Stimulated activated naive CD8-positive, alpha-beta T cell treated with anti-CD3 and anti-CD28 coated beads, Interleukin-15, amount 100 ng/mL, for 72 hours (primary cell): ENCODE measurements at regions not wholly inside any gene's neighbourhood (a gene's known extent, or its start where the extent isn't known, plus 50 kb on each side); places are given as distances from the start of the nearest gene placed in this dataset.

Experiments
- ATAC-seq: fragments of 150-1000 bp; cut with Tn5 transposase; 2 replicates; pipeline ENCODE4 v1.10.0; 2021; ENCODE audit warnings: mild to moderate bottlenecking, moderate library complexity
- DNase-seq, 2 donors: peaks; one replicate each; pipeline ENCODE4 v3.0.0; 2021 to 2022
- H3K27ac Mint-ChIP-seq, 2 donors: one replicate each; pipeline ENCODE4 v1.8.0; 2022; ENCODE audit warnings: mild to moderate bottlenecking in 2 of 2, mixed read lengths in 2 of 2, moderate library complexity in 2 of 2
- H3K27me3 Mint-ChIP-seq: one replicate; pipeline ENCODE4 v1.8.0; 2022; ENCODE audit warnings: mixed read lengths
- H3K4me1 Mint-ChIP-seq: one replicate; pipeline ENCODE4 v1.8.0; 2022; ENCODE audit warnings: mild to moderate bottlenecking, mixed read lengths
- H3K4me3 Mint-ChIP-seq, 2 donors: one replicate each; pipeline ENCODE4 v1.8.0; 2022; ENCODE audit warnings: mild to moderate bottlenecking in 2 of 2, mixed read lengths in 2 of 2, moderate library complexity in 1 of 2
- H3K9me3 Mint-ChIP-seq, 2 donors: one replicate each; pipeline ENCODE4 v1.8.0; 2022; ENCODE audit warnings: mixed read lengths in 2 of 2

DNA sequence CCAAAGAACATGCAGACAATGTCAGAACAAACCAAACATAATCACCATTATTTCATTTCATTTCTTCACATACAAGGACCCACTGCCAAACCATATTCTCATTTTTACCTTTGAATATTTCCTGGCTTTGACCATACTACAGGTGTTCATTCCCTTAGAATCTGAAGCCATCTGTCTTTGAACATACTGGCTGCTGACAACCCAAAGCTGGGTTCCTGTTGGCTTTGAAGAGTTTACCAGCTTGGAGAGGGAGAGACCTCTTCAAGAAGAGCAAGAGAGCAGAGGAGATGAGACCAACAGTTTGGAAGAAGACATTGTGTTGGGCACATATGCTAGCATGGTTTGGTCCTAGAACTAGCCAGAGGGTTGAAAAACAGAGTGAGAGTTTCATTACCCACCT is 145.6 kb upstream of the KCNIP4 start:
- Mint-ChIP-seq H3K4me1 (peaks cover 6% of the 10 kb centered on the region), H3K27me3 (no peaks in the 10 kb centered on the region), H3K4me3 (no peak overlapping the region), H3K9me3 (no peaks in the 10 kb centered on the region), H3K27ac (no peak overlapping the region)
- ATAC-seq: no peak
- no peak for DNase-seq

DNA sequence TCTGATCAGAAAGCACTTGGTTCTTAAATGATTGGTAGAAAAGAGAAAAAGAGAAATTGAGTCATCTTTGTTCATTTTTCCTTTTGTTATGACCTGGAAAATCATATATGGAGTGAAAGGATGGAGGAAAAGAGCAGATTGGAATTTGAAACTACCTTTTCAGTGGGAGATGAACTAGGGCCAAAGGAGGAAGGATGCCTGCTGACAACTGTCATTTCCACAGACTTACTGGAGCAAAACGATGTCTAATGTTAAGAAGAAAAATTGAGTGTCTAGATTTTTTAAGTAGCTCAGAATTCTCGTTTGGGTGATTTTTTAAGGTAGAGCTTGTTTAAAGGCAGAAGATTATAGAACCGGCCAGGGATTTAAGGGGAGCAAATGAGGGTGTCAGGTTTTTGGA is 144.6 kb upstream of the KCNIP4 start:
- DNase-seq (no peak), ATAC-seq (no peak)
- H3K9me3 Mint-ChIP-seq: no peaks in the 10 kb centered on the region
- no peaks in the 10 kb centered on the region for H3K27me3 Mint-ChIP-seq
- no peaks in the 10 kb centered on the region for H3K4me1 Mint-ChIP-seq
- no peak overlapping the region for H3K4me3 Mint-ChIP-seq
- H3K27ac Mint-ChIP-seq: no peak overlapping the region

DNA sequence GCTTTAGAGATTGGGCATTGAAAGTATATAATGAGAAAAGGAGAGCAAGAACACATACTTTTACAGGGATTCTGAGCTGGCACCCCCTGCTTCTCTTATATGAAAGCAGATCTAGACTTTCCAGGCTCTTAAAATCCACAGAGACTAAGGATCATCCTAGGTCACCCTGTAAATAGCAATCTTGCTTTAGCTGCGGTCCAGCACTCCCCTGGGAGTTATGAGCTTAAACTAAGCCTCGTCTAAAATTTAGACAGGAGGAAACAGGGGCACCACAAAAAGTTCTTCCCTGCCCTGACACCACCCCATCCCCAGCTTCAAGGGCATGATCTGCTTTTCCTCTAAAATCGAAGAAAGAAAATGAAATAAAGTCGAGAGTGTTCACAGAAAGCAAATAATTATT is 143.3 kb upstream of the KCNIP4 start:
- Mint-ChIP-seq H3K4me1 (no peaks in the 10 kb centered on the region), H3K4me3 (no peak overlapping the region), H3K27ac (no peak overlapping the region), H3K9me3 (no peaks in the 10 kb centered on the region), H3K27me3 (no peaks in the 10 kb centered on the region)
- ATAC-seq: no peak
- no peak for DNase-seq

DNA sequence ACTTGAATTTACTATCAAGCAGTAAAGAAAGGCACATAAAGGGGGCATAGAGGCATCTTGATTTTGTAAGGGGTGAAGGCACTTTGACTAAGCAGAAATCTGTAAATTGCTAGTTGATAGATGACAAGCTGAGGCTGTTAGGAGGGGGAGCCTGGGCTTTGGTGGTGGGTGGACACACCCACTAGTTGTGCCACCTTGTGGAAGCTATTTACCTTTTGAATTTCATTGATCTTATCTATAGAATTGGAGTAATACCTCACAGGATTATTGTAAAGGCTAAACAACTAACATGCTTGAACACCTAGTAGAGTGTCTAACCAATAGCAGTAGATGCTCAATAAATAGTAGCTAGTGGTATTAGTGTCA is 142.8 kb upstream of the KCNIP4 start:
- H3K9me3 Mint-ChIP-seq: peaks cover under 1 to 2% of the 10 kb centered on the region in 2 donors
- no peak overlapping the region for H3K27ac Mint-ChIP-seq
- no peak overlapping the region for H3K4me3 Mint-ChIP-seq
- H3K27me3 Mint-ChIP-seq: no peaks in the 10 kb centered on the region
- H3K4me1 Mint-ChIP-seq: no peaks in the 10 kb centered on the region
- DNase-seq (no peak), ATAC-seq (no peak)

DNA sequence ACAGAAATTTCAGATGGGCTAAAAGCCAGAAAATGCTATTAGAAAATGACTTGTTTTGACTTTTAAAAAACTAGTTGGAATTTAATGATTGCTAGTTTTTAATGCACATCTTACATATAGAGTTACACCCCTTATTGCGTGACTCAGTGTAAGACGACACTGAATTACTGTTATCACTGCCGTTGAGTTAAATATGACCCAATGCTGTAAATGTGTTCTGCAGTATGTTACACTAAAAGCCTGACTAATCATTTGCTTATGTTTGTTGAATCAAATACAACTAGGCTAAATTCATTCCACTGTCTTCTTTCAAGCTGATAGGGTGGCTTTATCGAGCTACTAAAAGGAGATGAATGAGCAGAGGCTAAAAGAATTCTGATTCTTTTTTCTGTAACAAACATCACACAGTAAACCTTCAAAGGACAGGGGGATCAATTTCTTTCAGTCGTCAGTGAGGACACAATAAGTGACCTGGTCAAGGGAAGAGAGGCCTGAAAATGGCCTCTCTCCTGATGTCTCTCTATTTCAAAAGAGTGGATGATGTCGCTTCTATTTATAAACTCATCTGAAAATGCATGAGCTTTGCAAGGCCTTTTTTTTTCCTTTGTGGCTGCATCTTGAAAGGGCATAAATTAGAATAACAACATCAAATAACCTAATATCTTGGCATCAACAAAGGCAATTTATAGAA is 142.2 kb upstream of the KCNIP4 start:
- ATAC-seq: no peak
- H3K27ac Mint-ChIP-seq: no peak overlapping the region
- no peak overlapping the region for H3K4me3 Mint-ChIP-seq
- H3K27me3 Mint-ChIP-seq: no peaks in the 10 kb centered on the region
- H3K9me3 Mint-ChIP-seq: peaks cover 6 to 7% of the 10 kb centered on the region in 2 donors
- H3K4me1 Mint-ChIP-seq: no peaks in the 10 kb centered on the region
- no peak for DNase-seq

DNA sequence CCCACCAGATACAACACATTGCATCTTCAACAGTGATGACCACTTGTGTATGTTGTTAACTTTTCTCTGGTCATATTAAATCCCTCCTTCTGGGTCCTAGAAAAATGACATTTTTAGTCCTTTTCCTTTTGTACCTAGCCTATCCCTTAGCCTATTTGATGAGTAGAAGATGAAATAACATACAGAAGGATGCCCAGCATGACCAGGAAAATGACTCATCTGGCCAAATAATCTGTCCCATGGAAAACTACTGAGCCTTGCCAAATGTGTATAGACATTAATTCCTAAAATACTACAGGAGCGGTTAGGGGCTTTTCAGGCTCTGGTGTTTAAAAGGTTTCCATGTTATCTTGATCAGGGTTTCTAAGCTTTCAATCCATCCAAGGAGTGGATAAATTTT is 129.0 kb upstream of the KCNIP4 start:
- ATAC-seq (no peak), DNase-seq (no peak)
- H3K4me3 Mint-ChIP-seq: no peak overlapping the region
- H3K27me3 Mint-ChIP-seq: no peaks in the 10 kb centered on the region
- peaks cover 16 to 44% of the 10 kb centered on the region in 2 donors for H3K9me3 Mint-ChIP-seq
- no peaks in the 10 kb centered on the region for H3K4me1 Mint-ChIP-seq
- no peak overlapping the region for H3K27ac Mint-ChIP-seq

DNA sequence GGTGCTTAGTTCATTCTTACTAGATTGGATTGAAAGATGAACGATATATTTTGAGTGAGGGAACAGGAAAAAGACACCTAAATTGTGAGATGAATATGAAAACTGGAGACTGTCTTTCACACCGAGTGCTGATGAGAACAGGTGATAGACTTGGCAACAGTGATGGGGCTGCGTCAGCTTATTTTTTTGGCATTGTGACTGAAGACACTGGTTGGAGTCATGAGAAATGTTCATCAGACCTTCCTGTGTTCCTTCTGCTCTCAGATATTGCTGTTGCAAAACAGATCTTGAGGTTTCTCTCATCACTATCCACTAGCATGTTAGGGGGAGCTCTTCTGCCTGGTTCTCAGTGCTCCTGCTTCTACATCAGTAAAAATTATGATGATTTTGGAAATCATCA is 124.2 kb upstream of the KCNIP4 start:
- no peak overlapping the region for H3K27ac Mint-ChIP-seq

DNA sequence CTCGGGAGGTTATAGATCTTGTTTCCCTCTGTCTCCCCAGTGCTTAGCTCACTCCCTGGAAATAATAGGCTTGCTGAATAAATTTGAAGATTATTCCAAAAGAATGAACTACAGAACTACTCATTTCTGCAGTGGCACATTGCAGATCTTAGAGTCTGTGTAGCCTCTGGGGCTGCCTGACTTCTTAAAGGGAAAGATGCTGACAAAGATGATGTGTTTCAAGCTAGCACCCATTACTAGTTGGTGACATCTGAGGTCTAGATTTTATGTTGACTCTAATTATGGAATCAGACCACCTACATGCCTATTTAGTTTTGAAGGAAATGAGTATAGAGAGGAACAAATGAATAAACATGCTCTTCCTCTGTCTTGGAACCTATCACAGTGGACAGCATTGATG is 123.7 kb upstream of the KCNIP4 start:
- no peak overlapping the region for H3K4me3 Mint-ChIP-seq
- H3K27me3 Mint-ChIP-seq: no peaks in the 10 kb centered on the region
- peak; percentile 76 for ATAC-seq
- DNase-seq: no peak
- peaks cover 15 to 29% of the 10 kb centered on the region in 2 donors for H3K9me3 Mint-ChIP-seq
- peaks cover 9% of the 10 kb centered on the region for H3K4me1 Mint-ChIP-seq
- H3K27ac Mint-ChIP-seq: no peak overlapping the region

More for the DNA sequence above, 124.2 kb upstream of the KCNIP4 start:
- ATAC-seq: no peak
- H3K9me3 Mint-ChIP-seq: peaks cover 18 to 34% of the 10 kb centered on the region in 2 donors
- H3K4me3 Mint-ChIP-seq: no peak overlapping the region
- no peak for DNase-seq
- no peaks in the 10 kb centered on the region for H3K27me3 Mint-ChIP-seq
- peaks cover 9% of the 10 kb centered on the region for H3K4me1 Mint-ChIP-seq

DNA sequence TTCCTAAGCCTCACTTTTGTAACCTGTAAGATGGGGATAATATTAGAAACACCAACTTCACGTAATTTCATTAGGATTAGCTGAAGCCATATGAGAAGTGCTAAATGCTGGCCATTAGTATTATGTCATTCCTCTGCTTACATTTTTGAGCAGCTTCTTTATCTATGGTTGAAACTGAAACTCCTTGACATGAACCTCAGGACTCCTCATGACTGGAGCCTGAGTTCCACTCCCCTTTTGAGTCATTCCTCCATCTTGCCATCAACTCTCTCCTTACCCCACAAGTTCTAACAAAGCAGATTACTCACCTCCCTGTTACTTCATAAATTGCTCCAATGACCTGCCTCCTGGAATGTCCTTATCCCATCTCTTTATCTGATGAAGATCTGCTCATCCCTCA is 123.2 kb upstream of the KCNIP4 start:
- peak; percentile 8 to 25 for DNase-seq
- peaks cover 11 to 26% of the 10 kb centered on the region in 2 donors for H3K9me3 Mint-ChIP-seq
- no peaks in the 10 kb centered on the region for H3K27me3 Mint-ChIP-seq
- peak; percentile 92 for ATAC-seq
- no peak overlapping the region for H3K27ac Mint-ChIP-seq
- H3K4me3 Mint-ChIP-seq: no peak overlapping the region
- H3K4me1 Mint-ChIP-seq: peaks cover 9% of the 10 kb centered on the region

DNA sequence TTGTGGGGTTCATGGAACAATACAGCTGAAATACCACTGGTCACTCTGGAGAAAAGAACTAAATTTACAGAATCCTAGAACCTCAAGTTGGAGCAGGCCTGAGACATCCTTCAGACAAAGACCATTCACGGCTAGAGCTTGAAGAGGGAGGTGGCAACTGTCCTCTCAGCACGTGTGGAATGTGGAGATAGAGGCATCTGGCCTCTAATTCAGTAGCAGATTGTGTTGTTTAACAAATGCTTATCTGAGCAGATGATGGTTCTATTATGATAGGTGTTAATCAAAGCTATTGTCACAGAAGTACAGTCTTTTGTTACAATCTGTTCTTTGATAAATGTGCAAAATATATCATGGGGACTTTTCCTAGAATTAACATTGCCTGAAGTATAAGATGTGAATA is 121.7 kb upstream of the KCNIP4 start:
- peaks cover 9% of the 10 kb centered on the region for H3K4me1 Mint-ChIP-seq
- no peak overlapping the region for H3K27ac Mint-ChIP-seq
- DNase-seq: no peak
- peaks cover 11 to 18% of the 10 kb centered on the region in 2 donors for H3K9me3 Mint-ChIP-seq
- H3K27me3 Mint-ChIP-seq: no peaks in the 10 kb centered on the region
- H3K4me3 Mint-ChIP-seq: no peak overlapping the region
- no peak for ATAC-seq

DNA sequence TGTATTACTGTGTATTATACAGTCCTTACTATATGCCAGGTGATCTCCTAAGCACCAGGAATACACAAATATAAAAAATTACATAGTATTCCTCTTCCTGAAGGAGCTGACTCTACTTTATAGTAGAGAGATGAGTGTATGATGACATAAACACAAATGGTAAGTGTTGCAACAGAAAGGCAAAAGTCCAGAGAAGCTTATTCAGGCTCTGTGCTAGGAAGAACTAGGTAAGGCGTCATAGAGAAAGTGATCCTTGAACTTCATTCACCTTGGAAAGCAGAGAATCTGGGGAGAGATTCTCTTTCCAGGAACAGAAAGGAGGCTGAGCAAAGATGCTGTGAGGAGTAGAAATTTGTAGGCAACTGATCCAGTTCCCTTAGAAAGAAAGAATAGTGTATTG is 115.0 kb upstream of the KCNIP4 start:
- Mint-ChIP-seq H3K4me3 (no peak overlapping the region), H3K4me1 (no peaks in the 10 kb centered on the region), H3K27me3 (no peaks in the 10 kb centered on the region), H3K9me3 (no peaks in the 10 kb centered on the region), H3K27ac (no peak overlapping the region)
- no peak for DNase-seq
- ATAC-seq: no peak

DNA sequence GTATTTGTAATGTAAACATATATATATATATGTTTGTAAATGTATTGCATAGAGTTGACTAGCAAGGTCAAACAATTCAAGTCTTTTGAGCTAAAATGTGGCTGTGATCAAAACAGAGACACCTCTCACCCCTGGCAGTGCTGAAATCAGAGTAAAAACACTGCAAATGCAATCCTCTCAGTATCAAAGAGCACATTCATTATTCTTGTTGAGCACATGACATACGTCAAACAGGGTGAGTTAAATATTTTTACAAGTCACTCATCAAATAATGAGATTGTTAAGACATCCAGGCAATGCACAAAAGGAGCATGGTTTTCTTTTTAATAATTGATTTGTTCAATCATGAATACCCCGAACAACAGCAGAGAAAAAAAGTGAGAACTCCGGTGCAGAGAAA is 114.1 kb upstream of the KCNIP4 start:
- no peak for ATAC-seq
- H3K4me3 Mint-ChIP-seq: no peak overlapping the region
- H3K9me3 Mint-ChIP-seq: peaks cover 7% of the 10 kb centered on the region in 2 donors
- no peaks in the 10 kb centered on the region for H3K27me3 Mint-ChIP-seq
- no peaks in the 10 kb centered on the region for H3K4me1 Mint-ChIP-seq
- H3K27ac Mint-ChIP-seq: no peak overlapping the region
- DNase-seq: no peak

DNA sequence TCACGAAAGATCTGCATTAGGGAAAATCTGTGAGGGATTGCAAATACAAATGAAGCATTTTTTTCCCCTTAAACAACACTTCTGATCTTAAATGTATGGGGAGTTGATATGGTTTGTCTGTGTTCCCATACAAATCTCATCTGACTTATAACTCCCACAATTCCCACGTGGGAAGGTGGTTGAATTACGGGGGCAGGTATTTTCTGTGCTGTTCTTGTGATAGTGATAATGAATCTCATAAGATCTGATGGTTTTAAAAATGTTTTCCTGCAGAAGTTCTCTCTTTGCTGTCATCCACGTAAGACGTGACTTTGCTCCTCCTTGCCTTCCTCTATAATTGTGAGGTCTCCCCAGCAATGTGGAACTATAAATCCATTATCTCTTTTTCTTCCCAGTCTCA is 107.4 kb upstream of the KCNIP4 start:
- H3K4me3 Mint-ChIP-seq: no peak overlapping the region
- peaks cover 8 to 15% of the 10 kb centered on the region in 2 donors for H3K9me3 Mint-ChIP-seq
- H3K27me3 Mint-ChIP-seq: no peaks in the 10 kb centered on the region
- H3K27ac Mint-ChIP-seq: no peak overlapping the region
- no peak for ATAC-seq
- no peak for DNase-seq
- no peaks in the 10 kb centered on the region for H3K4me1 Mint-ChIP-seq

DNA sequence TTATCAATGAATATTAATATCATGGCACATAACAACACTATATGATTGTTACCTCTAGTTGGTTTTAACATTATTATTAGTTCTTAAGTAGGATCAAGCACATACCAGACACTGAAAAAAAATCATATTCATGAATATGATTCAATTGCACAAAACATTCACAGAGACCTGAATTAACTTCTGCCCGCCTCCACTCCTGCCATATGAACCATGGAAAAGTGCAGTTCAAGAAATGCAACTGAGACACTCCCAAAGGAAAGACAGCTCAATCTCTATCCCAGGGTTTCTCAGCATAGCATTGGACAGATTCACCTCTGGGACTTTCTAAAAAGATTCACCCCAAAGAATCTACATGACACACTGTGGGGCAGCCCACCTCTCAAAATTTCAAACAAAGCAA is 103.5 kb upstream of the KCNIP4 start:
- Mint-ChIP-seq H3K27me3 (no peaks in the 10 kb centered on the region), H3K9me3 (peaks cover 9 to 10% of the 10 kb centered on the region in 2 donors), H3K4me3 (no peak overlapping the region), H3K27ac (no peak overlapping the region), H3K4me1 (no peaks in the 10 kb centered on the region)
- no peak for DNase-seq
- no peak for ATAC-seq

DNA sequence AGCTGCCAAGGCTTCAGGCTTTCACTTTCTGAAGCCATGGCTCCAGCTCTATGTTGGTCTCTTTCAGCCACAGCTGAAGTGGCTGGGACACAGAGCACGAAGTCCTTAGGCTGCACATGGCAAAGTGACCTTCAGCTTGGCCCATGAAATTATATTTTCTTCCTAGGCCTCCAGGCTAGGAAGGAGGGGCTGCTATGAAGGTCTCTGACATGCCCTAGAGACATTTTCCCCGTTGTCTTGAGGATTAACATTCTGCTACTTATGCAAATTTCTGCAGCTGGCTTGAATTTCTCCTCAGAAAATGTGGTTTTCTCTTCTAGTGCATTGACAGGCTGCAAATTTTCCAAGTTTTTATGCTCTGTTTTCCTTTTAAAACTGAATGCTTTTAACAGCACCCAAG is 99.8 kb upstream of the KCNIP4 start:
- Mint-ChIP-seq H3K27ac (peak overlapping the region in 1 of 2 donors; percentile 54), H3K9me3 (peaks cover 4 to 9% of the 10 kb centered on the region in 2 donors), H3K4me3 (no peak overlapping the region), H3K27me3 (no peaks in the 10 kb centered on the region), H3K4me1 (no peaks in the 10 kb centered on the region)
- ATAC-seq (no peak), DNase-seq (no peak)

DNA sequence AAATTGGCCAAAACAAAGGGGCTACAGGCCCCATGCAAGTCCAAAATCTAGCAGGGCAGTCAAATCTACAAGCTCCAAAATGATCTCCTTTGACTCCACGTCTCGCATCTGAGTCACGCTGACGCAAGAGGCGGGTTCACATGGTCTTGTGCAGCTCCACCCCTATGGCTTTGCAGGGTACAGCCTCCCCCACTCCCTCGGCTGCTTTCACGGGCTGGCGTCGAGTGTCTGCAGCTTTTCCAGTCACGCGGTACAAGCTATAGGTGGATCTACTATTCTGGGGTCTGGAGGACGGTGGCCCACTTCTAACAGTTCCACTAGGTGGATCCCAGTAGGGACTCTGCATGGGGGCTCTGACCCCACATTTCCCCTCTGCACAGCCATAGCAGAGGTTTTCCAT is 99.2 kb upstream of the KCNIP4 start:
- no peak for DNase-seq
- Mint-ChIP-seq H3K4me1 (no peaks in the 10 kb centered on the region), H3K27me3 (no peaks in the 10 kb centered on the region), H3K9me3 (peaks cover 4 to 9% of the 10 kb centered on the region in 2 donors), H3K4me3 (no peak overlapping the region), H3K27ac (no peak overlapping the region)
- no peak for ATAC-seq

DNA sequence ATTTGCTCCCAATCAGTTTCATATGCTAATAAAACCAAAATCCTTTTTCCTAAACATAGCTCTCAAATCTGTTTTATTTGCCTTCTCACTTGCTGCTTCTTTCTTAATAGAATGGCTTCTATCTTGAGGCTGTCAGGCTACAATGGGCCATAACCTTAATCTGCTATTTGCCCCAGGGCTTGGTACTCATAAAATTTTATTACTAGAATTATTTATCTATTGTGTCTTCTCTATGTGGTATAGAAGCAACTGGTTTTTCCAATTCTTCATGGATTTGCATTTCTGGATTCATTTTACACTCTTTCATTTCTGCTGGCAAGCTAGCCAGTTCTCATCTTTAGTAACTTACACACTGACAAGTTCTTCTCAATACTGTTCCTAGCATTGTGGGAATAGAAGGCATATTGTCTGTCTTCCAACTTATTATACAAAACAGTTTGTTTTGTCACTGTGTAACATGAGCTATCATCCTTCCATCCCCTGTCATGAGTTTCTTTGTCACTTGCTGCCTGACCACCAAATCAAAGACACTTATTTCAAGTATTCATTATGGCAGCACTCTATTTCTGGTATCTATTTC is 96.6 kb upstream of the KCNIP4 start:
- H3K9me3 Mint-ChIP-seq: peaks cover 6 to 19% of the 10 kb centered on the region in 2 donors
- no peak overlapping the region for H3K4me3 Mint-ChIP-seq
- no peaks in the 10 kb centered on the region for H3K27me3 Mint-ChIP-seq
- H3K4me1 Mint-ChIP-seq: no peaks in the 10 kb centered on the region
- DNase-seq (no peak), ATAC-seq (no peak)
- no peak overlapping the region for H3K27ac Mint-ChIP-seq
